Omental fat pad (tissue), 3 donors: ENCODE measurements at regions not wholly inside any gene's neighbourhood (a gene's known extent, or its start where the extent isn't known, plus 50 kb on each side); places are given as distances from the start of the nearest gene placed in this dataset.

Source experiments
- ATAC-seq: fragments of 150-250 bp; one replicate; pipeline ENCODE4 v1.9.1; 2016; ENCODE audit warnings: mild to moderate bottlenecking, moderate library complexity; ENCODE audit not compliant: low FRiP score
- DNase-seq: peaks from one replicate; pipeline ENCODE4 v3.0.0-alpha.2; 2019; ENCODE audit warnings: low spot score
- CTCF ChIP-seq, 3 donors: fragments of 450-650 bp; IDR thresholded peaks; one replicate each; pipeline ENCODE4 v1.5.1; 2016 to 2017; ENCODE audit warnings: antibody characterized with exemption in 3 of 3, mild to moderate bottlenecking in 3 of 3, moderate library complexity in 2 of 3

- TF ChIP-seq CTCF (IDR thresholded peaks at IDR 0.05) = no peak
- DNase-seq = no peak
- no peak for ATAC-seq
These were observed 82.6 kb downstream of the ADRB2 start for GRCh38 chr5:148909040-148909439.

- DNase-seq (no peak), ATAC-seq (no peak)
- no peak for TF ChIP-seq CTCF (IDR thresholded peaks at IDR 0.05)
These were observed 83.4 kb downstream of the ADRB2 start for GRCh38 chr5:148909766-148910165.

GRCh38 chr5:148910216-148910615, 83.8 kb downstream of the ADRB2 start:
- TF ChIP-seq CTCF (IDR thresholded peaks at IDR 0.05) = no peak

GRCh38 chr5:148910686-148911361, 84.4 kb downstream of the ADRB2 start:
- DNase-seq (no peak), ATAC-seq (no peak)
- no peak for TF ChIP-seq CTCF (IDR thresholded peaks at IDR 0.05)

More at GRCh38 chr5:148910216-148910615, 83.8 kb downstream of the ADRB2 start:
- ATAC-seq (no peak), DNase-seq (no peak)

GRCh38 chr5:148911386-148911785, 85.0 kb downstream of the ADRB2 start:
- DNase-seq = no peak
- no peak for ATAC-seq
- no peak for TF ChIP-seq CTCF (IDR thresholded peaks at IDR 0.05)

GRCh38 chr5:148912146-148912545, 85.7 kb downstream of the ADRB2 start:
- ATAC-seq (no peak), DNase-seq (no peak)
- TF ChIP-seq CTCF (IDR thresholded peaks at IDR 0.05) = no peak

GRCh38 chr5:148912714-148913398, 86.4 kb downstream of the ADRB2 start:
- DNase-seq = no peak

More at GRCh38 chr5:148912714-148913398, 86.4 kb downstream of the ADRB2 start:
- ATAC-seq = peak; percentile 85
- no peak for TF ChIP-seq CTCF (IDR thresholded peaks at IDR 0.05)
